ENCODE measurements at regions not wholly inside any gene's neighbourhood (a gene's known extent, or its start where the extent isn't known, plus 50 kb on each side); places are given as distances from the start of the nearest gene placed in this dataset.
"Not testable (repeated sequence)": the region's sequence is repeated elsewhere in the genome, so short reads cannot be mapped to it uniquely, and the experiment has no call there.

DNA sequence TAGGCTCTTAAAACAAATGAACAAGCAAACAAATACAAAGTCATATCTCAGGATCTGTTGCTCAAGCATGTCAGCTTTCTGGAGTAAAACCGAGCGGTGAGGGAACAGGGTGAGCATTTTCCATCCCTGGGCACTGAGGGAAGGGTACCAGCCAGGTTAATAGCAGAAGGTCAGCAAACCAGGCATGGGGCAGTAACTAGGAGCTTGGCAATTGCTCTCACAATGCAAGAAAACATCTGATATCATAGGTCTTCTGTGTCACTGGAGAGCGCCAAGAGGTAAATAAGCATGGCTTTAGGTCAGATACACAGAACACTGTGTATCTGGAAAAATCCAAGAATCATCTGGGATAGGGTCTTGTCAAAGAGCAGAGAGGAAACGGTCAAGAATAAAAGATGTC, 521.7 kb upstream of the AUTS2 start:
- DNase-seq (ENCODE audit: low read depth in 3 of 3): no peak

DNA sequence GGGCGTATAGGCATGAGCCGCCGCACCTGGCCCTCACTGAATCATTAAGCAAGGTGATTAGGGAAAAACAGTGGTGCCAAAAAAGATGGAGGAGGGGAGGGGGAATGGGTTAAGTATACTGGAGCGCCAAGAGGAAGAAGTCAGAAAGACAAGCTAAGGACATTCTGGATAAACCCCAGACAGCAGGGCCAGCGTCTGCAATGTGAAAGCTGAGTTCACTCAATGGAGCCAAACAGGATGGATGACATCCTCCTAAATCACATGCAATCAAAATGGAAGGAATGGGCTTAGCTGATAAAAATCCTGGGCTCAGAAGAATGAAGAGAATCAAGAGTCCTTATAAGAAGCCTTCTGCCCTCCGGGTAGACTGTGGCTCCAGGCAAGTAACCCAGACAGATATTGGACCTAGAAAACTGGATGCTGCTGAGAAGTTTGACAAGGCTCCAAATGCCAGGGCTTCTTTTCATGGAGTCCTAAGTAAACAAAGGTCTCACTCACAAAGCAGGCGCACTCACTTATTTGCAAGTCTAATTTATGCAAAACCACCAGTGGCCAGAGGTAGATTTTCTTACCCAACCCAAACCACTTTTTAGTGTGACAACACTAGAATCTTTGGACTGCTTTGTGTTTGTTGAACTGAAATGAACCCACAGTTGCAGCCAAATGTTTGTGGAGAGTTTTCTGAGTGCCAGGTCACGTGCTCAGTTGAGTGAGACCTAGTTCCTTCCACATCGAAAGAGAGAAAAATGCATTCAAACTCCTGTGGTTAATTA, 519.1 kb upstream of the AUTS2 start:
- no peak for DNase-seq (ENCODE audit: low read depth in 3 of 3)

DNA sequence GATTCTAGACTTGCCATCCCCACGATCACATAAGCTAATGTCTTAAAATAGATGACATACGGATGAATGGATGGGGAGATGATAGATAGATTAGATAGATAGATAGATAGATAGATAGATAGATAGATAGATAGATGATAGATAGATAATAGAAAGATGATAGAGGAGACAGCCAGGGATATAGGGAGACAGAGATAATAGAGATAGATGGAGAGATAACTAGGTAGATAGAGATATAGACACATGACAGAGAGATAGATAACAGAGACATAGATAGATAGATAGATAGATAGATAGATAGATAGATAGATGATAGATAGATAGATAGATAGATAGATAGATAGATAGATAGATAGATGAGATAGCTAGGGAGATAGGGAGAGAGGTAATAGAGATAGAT, 511.0 kb upstream of the AUTS2 start:
- DNase-seq (ENCODE audit: low read depth in 3 of 3): not testable (repeated sequence)

DNA sequence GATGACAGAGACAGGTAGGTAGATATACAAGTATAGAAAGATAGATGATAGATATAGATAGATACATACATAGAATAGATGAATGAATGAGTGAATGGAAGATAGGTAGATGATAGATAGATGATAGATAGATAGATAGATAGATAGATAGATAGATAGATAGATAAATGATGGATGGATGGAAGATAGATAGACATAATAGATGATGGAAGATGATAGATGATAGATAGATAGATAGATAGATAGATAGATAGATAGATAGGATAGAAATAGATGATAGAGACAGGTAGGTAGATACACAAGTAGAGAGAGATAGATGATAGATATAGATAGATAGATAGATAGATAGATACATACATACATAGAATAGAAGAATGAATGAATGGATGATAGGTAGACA, 510.1 kb upstream of the AUTS2 start:
- DNase-seq (ENCODE audit: low read depth in 3 of 3): no peak

DNA sequence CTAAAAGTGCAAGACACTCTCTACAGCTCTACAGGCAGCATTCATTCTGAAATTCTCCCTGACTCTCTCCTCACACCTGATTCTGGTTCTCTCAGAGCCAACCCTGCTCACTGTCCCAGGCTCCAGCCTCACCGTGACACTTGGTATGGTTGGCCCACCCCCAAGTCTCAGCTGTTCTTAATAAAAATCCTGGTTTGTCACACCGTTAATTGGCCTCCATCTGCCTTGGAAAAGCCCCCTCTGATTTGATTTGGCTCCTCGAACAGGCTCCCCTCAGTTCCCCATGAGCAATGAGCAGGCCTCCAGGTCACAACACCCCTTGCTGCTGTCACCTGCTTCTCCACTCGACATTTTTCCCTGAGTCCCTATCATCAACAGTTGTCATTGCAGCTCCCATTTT, 507.3 kb upstream of the AUTS2 start:
- no peak for DNase-seq (ENCODE audit: low read depth in 3 of 3)

DNA sequence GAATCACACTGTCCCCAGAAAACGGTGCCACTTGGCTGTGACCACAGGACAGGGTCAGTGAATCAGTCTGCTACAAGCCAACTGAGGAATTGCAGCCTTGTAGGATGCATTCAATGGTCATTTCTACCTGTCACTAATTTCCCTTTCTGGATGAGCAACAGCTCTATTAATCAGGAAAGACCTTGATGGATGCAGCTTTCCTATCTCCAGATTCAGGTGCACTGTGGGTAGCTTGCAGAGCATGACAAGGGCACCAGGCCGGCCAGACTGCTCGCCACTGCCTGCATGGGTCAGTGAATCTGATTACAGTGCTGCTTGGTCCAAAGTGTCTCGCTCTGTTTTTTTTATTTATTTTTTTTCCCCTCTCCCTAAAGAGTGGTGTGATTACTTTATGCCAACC, 506.8 kb upstream of the AUTS2 start:
- DNase-seq (ENCODE audit: low read depth in 3 of 3): no peak

DNA sequence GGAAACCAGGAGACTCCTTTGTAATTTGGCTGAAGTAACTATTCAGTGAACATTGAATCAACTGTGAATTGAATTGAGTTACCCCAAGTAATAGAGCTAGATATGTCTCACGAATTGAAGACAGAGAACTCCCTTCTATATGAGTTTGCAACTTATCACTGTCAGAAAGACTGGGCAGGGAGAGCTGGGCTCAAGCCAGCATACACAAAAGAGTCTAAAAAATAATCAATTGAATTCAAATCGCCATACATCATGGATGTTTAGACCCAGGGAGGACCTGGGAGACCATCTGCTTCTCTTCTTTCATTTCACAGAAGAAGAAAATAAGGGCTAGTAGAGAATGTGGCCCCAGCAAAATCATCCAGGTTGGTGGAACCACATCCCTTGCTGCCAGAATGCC, 503.1 kb upstream of the AUTS2 start:
- no peak for DNase-seq (ENCODE audit: low read depth in 3 of 3)

DNA sequence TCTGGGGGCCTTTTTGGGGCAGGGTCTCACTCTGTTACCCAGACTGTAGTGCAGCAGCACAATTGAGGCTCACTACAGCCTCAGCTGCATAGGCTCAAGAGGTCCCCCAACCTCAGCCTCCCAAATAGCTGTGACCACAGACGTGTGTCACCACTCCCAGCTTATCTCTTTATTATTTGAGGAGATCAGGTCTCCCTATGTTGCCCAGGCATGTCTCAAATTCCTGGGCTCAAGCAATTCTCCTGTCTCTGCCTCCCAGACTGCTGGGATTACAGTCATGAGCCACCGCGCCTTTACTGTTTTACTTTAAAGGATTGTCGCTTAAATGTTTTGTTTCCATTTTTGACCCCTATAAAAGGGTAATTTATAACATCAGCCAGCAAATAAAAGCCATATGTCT, 502.6 kb upstream of the AUTS2 start:
- DNase-seq (ENCODE audit: low read depth in 3 of 3): no peak

DNA sequence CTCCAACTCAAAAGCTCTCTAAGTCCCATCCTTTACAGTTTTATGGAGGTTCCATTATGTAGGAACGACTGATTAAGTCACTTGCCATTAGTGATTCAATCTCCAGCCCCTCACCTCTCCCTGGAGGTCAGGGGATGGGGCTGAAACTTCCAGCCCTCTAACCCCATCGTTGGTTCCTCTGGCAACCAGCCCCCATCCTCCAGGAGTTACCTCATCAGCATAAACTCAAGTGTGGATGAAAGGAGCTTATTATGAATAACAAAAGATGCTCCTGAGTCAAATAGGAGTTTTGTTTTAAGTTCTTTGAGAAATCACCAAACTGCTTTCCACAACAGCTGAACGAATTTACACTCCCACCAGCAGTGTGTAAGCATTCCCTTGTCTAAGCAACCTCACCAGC, 494.3 kb upstream of the AUTS2 start:
- no peak for DNase-seq (ENCODE audit: low read depth in 3 of 3)

DNA sequence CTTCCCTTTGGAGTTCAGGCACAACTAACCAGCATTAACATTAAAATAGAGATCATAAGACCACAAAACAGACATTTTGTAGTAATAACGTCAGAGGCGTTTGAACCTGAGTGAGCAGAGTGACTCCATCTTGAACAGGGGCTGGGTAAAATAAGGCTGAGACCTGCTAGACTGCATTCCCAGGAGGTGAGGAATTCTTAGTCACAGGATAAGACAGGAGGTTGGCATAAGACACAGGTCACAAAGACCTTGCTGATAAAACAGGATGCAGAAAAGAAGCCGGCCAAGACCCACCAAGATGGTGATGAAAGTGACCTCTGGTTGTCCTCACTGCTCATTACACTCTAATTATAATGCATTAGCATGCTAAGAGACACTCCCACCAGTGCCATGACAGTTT, 493.2 kb upstream of the AUTS2 start:
- no peak for DNase-seq (ENCODE audit: low read depth in 3 of 3)

DNA sequence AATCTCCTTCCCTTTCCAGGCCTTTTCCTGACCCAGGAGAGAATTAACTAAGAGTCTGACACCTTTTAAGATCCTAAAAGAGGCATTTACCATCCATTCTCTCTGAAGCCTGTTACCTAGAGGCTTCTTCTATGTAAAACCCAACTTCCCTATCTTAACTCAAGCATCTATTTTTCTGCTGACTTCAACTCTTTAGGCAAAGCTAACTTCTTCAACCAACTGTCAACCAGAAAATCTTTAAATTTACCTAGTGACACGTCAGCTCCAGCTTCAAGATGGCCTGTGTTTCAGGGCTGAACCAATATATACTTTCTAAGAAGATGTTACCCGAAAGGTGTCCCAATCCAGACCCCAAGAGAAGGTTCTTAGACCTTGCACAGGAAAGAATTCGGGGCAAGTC, 492.3 kb upstream of the AUTS2 start:
- DNase-seq (ENCODE audit: low read depth in 3 of 3): no peak

DNA sequence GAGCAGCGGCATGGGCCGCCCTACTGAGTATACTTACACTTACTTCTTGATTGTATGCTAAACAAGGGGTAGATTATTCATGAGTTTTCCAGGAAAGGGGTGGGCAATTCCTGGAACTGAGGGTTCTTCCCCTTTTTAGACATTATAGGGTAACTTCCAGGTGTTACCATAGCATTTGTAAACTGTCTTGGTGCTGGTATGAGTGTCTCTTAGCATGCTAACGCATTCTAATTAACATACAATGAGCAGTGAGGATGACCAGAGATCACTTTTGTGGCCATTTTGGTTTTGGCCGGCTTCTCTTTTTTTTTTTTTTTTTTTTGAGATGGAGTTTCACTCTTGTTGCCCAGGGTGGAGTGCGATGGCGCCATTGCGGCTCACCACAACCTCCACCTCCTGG, 491.8 kb upstream of the AUTS2 start:
- DNase-seq (ENCODE audit: low read depth in 3 of 3): not testable (repeated sequence)

DNA sequence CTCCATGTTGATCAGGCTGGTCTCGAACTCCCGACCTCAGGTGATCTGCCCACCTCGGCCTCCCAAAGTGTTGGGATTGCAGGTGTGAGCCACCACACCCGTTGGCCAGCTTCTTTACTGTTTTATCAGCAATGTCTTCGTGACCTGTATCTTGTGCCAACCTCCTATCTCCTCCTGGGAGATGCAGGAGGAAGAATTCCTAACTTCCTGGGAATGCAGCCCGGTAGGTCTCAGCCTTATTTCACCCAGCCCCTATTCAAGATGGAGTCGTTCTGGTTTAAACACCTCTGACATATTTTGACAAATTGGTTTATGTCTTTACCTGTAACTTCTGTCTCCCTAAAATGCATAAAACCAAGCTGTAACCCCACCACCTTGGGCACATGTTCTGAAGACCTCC, 491.3 kb upstream of the AUTS2 start:
- DNase-seq (ENCODE audit: low read depth in 3 of 3): not testable (repeated sequence)

DNA sequence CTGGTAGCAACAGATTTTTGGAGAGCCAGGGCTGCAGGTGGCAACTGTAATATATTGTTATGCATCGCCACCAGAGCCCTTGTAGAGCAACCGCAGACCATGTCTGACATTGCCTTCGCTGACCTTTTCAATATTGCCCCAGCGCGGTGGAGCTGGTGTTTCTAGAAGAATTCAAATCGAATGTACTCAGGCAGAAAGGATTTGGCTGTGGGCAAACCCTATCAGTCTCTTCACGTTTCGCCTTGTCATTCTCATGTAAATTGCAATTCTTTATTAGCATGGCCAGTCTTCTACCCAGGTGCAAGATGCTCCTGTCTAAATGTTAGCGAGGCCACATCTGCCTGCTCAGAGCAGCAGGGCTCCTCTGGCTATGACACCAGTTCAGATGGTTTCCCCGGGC, 490.2 kb upstream of the AUTS2 start:
- no peak for DNase-seq (ENCODE audit: low read depth in 3 of 3)

DNA sequence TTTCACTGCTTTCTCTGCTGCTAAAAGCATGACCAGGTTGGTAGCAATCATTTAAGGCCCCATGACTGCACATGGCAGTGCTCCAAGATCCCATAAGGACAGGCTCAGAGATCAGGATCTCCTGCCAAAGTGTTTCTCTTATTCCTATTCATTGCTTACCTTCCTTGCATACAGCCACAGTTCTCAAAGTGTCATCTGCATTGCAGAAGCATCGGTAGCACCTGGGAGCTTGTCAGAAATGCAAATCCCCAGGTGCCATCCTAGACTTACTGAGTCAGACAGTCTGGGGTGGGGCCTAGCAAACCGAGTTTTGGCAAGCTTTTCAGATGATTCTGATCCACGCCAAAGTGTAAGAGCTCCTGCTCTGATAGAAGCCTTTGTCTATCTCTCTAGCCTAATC, 489.0 kb upstream of the AUTS2 start:
- no peak for DNase-seq (ENCODE audit: low read depth in 3 of 3)

DNA sequence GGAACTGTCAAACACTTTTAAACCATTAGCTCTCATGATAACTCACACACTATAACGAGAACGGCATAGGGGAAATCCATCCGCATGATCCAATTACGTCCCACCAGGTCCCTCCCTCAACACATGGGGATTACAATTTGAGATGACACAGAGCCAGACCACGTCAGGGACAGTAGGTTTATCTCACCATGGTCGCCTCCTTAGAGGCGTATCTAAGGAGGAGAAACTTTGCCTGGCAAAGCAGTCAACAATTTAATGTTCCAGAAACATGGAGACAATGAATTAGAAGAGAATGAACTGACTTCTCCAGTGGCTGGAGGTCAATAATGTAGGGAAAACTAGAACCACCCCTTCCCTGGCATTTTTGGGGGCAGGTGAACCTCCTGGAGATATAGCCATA, 488.4 kb upstream of the AUTS2 start:
- DNase-seq (ENCODE audit: low read depth in 3 of 3): no peak

DNA sequence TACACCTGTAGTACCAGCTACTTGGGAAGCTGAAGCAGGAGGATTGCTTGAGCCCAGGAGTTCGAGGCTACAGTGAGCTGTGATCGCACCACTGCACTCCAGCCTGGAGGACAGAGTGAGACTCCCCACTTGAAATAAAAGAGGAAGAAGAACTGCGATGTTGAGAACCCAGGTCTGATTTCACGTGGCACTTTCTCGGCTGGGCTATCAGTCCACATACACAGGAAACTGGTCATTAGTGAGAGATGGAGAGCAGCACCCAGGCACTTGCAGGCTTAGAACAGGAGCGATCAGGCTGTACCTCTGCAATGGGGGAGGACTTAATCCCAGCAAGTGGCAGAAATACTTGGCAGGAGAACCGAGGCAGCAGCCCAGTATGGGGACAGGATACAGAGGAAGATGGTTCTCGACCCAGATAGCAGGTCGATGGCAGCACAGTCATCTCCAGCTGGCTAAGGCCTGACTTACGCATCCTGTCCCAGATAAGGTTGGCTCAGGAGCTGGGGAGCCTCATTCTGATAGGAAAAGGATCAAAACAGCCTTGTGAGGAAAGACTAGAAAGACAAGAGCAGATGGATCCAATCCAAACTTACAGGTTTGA, 487.7 kb upstream of the AUTS2 start:
- DNase-seq (ENCODE audit: low read depth in 3 of 3): no peak

DNA sequence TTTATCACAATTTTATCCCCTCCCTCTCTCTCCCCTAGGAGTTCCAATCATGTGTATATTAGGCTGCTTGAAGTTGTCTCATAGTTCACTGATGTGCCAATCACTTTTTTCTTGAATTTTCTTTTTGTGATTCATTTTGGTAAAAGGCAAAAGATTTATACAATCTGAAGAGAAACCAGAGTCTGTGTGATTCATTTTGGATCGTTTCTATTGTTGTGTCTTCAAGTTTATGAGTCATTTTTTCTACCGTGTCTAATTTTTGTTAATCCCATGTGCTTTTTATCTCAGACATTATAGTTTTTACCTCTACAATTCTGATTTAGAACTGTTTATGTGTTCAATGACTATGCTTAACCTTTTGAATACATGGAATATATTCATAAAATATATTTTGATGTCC, 483.9 kb upstream of the AUTS2 start:
- DNase-seq (ENCODE audit: low read depth in 3 of 3): no peak

DNA sequence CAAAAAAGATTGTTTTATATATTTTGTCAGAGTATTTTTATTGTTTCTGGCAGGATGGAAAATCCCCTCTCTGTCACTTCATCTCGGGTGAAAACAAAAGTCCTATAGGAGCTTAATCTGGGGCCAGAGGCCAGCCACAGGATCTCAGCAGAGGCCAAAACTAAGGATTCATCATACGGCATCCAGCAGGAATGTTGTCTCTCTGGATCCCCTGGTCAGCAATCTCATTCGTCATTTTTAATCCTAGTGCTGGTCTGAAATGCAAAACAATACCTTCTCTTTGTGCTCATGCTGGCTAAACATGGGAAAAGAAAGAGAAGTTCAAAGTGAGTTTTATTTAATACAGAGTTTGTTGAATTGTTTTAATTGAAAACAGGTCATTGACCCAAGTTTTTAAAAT, 482.5 kb upstream of the AUTS2 start:
- no peak for DNase-seq (ENCODE audit: low read depth in 3 of 3)

DNA sequence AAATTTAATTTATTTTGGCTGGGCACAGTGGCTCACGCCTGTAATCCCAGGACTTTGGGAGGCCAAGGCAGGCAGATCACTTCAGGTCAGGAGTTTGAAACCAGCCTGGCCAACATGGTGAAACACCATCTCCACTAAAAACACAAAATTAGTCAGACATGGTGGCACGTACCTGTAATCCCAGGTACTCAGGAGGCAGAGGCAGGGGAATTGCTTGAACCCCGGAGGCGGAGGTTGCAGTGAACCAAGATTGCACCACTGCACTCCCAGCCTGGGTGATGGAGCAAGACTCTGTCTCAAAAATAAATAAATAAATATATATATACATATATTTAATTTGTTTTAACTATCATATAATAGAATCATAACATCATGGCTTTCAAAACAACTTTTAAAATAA, 482.1 kb upstream of the AUTS2 start:
- DNase-seq (ENCODE audit: low read depth in 3 of 3): not testable (repeated sequence)

DNA sequence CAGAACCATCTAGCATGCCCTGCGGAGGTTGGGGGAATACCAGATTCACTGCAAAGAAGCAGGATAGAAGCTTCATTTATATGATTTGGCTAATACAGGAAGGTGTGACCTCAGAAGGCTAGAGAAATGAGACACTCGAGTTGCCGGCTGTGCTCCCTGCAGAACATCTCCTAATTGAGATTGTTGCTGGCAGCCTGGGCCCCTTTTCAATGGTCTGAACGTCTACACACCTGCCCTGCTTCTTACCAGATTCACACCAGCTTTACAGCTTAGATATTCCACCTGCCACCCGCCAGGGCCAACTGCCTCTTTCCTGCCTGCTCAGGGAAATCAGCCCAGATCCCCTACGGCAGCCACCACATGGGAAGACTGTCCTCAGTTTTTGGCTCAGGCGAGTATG, 475.3 kb upstream of the AUTS2 start:
- no peak for DNase-seq (ENCODE audit: low read depth in 3 of 3)

DNA sequence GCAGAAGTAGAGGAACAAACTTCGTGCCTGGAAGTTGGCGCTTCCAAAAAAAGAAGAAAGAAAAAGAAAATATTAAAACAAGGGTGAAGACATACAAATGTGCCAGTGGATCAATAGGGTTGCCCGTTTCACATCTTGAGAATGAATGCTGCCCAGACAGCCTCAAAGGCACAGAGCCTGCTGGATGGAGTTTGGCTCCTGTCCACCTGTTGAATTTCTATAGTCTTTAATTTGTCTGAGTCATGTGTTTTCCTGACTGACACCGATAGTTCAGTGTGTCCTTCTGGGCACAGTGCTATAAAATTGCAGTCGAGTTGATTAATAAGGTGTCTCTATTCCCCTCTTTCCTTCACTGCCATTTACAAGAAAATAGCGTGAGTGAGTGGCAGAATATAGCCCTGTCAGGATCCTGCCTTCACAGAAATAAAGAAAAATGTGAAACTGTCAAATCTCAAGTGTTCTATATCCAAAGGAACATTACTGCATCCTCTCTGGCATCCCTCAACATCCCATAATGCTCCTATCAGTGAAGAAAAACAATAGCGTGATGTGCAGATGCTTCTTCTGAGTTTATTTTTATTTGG, 471.3 kb upstream of the AUTS2 start:
- DNase-seq (ENCODE audit: low read depth in 3 of 3): no peak

DNA sequence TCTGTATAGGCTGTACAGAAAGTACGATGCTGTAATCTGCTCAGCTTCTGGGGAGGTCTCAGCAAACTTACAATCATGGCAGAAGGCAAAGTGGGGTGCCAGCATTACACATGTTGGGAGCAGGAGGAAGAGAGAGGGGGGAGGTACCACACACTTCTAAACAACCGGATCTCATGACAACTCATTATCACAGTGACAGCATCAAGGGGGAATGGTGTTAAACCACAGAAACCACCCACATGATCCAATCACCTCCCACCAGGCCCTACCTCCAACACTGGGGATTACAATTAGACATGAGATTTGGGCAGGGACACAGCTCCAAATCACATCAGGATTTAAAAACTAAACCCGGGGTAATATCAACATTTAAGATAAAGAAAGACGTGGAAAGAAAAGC, 468.8 kb upstream of the AUTS2 start:
- no peak for DNase-seq (ENCODE audit: low read depth in 3 of 3)

DNA sequence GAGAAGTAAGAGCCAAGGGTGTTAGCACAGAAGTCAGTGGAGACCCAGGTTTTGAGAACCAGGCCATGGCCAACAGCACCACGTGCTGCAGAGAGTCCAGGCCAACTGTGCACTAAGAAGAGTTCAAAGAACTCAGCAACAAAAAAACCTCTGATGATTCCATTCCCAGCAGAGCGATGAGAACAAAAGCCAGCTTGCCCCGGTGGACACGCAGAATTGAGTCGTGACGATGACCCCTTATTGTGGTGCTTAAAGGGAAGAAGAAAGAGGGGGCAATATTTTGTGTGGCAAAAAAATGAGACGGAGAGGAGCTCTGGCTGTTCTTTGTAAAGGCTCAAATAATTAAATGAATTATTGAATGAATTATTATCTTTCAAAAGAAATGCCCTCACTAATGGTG, 468.3 kb upstream of the AUTS2 start:
- no peak for DNase-seq (ENCODE audit: low read depth in 3 of 3)

Data from stimulated activated CD4-positive, alpha-beta T cell treated with anti-CD3 and anti-CD28 coated beads, TNF-alpha, amount 100 ng/mL, for 24 hours (primary cell).